ENCODE measurements at regions not wholly inside any gene's neighbourhood (a gene's known extent, or its start where the extent isn't known, plus 50 kb on each side); places are given as distances from the start of the nearest gene placed in this dataset.

DNA sequence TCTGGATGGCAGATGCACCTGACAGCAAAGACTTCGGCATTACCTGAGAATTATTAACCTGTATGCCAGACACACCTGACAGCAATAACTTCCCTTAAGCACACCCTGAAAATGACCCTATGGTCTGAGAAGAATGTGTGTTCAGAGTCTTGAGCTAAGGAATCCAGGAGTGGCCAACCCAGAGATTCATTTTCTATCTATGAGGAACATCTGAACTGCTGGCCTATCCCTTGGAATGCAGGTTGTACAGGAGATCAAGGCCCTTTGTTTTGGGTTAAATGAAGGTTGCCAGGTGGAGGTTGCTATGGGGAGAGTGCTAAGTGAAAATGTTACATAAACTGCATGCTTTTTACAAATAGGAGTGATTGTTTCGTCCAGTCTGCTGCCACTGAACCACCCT lies 200.9 kb upstream of the MEIS1 start:
- H3K4me3 ChIP-seq = no peak overlapping the region
- H3K4me1 ChIP-seq = peaks cover 9% of the 10 kb centered on the region
- DNase-seq (ENCODE audit: low spot score in 2 of 2) = no peak
- no peak for TF ChIP-seq POLR2AphosphoS5 (IDR thresholded peaks at IDR 0.05)
- TF ChIP-seq EP300 (IDR thresholded peaks at IDR 0.05) = no peak
- no peaks in the 10 kb centered on the region for H3K9me3 ChIP-seq
- WGBS = 85% methylated on average over 2 of the region's 2 CpGs
- no peak overlapping the region for H3K27ac ChIP-seq
- no peaks in the 10 kb centered on the region for H3K36me3 ChIP-seq
- no peaks in the 10 kb centered on the region for H3K27me3 ChIP-seq

DNA sequence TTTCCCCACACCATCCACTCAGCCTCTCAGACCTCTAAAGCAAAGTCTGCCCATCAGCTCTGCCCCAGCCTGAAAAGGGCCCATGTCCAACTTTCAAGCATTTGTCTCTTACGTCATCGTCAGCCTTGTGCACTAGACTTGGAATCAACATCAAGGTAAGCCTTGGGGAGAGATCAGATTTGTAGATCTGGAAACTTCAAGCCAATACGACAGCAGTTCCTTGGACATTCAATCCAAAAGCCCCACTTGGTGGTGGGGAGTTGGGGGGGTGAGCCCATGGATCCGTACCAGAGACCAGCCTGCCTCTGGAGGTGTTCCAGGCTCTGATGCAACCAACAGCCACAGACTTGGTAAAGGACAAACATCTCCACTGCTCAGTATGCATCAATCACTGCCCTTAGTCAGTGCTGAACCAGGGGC lies 206.8 kb upstream of the MEIS1 start:
- Histone ChIP-seq H3K27me3 (no peaks in the 10 kb centered on the region), H3K36me3 (no peaks in the 10 kb centered on the region), H3K4me3 (no peak overlapping the region), H3K4me1 (peaks cover 3% of the 10 kb centered on the region), H3K27ac (no peak overlapping the region), H3K9me3 (no peaks in the 10 kb centered on the region)
- no peak for DNase-seq (ENCODE audit: low spot score in 2 of 2)
- WGBS = 30% methylated on average over 3 of the region's 4 CpGs
- TF ChIP-seq, protein P1, sequence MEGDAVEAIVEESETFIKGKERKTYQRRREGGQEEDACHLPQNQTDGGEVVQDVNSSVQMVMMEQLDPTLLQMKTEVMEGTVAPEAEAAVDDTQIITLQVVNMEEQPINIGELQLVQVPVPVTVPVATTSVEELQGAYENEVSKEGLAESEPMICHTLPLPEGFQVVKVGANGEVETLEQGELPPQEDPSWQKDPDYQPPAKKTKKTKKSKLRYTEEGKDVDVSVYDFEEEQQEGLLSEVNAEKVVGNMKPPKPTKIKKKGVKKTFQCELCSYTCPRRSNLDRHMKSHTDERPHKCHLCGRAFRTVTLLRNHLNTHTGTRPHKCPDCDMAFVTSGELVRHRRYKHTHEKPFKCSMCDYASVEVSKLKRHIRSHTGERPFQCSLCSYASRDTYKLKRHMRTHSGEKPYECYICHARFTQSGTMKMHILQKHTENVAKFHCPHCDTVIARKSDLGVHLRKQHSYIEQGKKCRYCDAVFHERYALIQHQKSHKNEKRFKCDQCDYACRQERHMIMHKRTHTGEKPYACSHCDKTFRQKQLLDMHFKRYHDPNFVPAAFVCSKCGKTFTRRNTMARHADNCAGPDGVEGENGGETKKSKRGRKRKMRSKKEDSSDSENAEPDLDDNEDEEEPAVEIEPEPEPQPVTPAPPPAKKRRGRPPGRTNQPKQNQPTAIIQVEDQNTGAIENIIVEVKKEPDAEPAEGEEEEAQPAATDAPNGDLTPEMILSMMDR (IDR thresholded peaks at IDR 0.05) = no peak
- TF ChIP-seq POLR2A (IDR thresholded peaks at IDR 0.05) = no peak
- no peak for TF ChIP-seq EP300 (IDR thresholded peaks at IDR 0.05)
- no peak for TF ChIP-seq POLR2AphosphoS5 (IDR thresholded peaks at IDR 0.05)

DNA sequence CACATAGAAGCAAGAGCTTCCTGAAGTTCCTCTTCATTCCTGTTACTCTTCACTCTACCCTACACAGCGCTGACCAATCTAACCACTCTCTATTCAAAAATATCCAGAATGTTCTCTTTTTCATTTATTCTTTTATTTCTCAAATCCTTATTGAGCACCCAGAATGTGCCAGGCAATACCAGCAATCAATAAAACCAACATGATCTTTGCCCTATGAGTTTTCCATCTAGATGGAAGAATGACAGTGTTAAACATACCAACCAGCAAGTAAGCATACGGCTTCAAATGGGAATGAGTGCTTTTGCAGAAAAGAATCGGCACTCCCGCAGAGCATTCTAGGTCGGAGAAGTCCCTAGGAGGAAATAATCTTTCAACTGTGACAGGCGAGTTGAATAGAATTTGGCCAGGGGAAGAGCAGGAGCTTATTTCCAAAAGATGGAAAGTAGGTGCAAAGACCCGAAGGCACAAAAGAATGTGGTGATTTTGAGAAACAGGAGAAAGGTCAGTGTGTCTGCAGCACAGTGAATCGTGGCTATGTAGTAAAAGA lies 217.8 kb upstream of the MEIS1 start:
- Histone ChIP-seq H3K4me3 (no peak overlapping the region), H3K4me1 (no peaks in the 10 kb centered on the region), H3K36me3 (no peaks in the 10 kb centered on the region), H3K27ac (no peak overlapping the region), H3K9me3 (no peaks in the 10 kb centered on the region), H3K27me3 (no peaks in the 10 kb centered on the region)
- TF ChIP-seq POLR2A (IDR thresholded peaks at IDR 0.05) (no peak), POLR2AphosphoS5 (IDR thresholded peaks at IDR 0.05) (no peak), EP300 (IDR thresholded peaks at IDR 0.05) (no peak)
- TF ChIP-seq, protein P1 (IDR thresholded peaks at IDR 0.05) = no peak
- WGBS = 65% methylated on average over 8 of the region's 8 CpGs
- no peak for DNase-seq (ENCODE audit: low spot score in 2 of 2)

DNA sequence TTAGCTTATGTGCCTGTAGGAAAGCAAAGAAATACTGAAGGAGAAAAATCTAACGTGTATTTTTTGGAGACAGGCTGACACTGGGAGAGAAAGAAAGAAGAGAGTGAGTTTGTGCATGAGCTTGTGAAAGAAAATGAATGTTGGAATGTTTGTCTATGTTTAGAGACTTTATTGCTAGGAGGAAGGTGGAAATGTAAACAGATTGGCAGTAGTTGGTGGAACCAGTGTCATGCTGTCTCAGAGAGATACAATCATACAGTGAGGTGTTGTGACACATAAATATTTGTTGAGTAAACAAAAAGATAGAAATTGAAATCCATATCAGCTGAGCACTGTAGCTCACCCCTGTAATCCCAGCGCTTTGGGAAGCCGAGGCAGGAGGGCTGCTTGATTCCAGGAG lies 222.2 kb upstream of the MEIS1 start:
- H3K27me3 ChIP-seq = no peaks in the 10 kb centered on the region
- no peaks in the 10 kb centered on the region for H3K36me3 ChIP-seq
- WGBS = 76% methylated on average over 3 of the region's 3 CpGs
- H3K4me1 ChIP-seq = no peaks in the 10 kb centered on the region
- DNase-seq (ENCODE audit: low spot score in 2 of 2) = no peak
- H3K27ac ChIP-seq = no peak overlapping the region
- no peak overlapping the region for H3K4me3 ChIP-seq
- TF ChIP-seq, protein P1 (IDR thresholded peaks at IDR 0.05) = no peak
- TF ChIP-seq EP300 (IDR thresholded peaks at IDR 0.05) (no peak), POLR2A (IDR thresholded peaks at IDR 0.05) (no peak), POLR2AphosphoS5 (IDR thresholded peaks at IDR 0.05) (no peak)
- H3K9me3 ChIP-seq = no peaks in the 10 kb centered on the region

DNA sequence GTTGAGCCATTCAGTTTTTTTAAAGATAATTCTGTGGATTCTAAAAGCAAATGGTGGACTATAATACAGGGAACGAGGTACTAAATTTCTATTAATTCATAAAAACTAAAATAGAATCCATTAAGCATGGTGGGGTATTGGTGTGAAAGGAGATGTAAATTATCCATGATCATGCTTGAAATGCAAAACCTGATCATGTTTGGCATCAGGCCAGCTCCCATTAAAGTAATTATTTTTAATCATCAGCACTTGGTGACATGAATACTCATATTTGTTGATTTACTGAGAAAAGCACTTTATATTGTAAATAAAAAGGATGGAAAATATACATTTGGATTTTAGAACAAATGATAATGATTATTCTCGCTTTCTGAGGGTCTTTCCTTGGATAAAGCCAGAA lies 232.3 kb upstream of the MEIS1 start:
- 88% methylated on average over 2 of the region's 2 CpGs for WGBS
- no peak overlapping the region for H3K27ac ChIP-seq
- no peaks in the 10 kb centered on the region for H3K27me3 ChIP-seq
- TF ChIP-seq POLR2AphosphoS5 (IDR thresholded peaks at IDR 0.05) (no peak), POLR2A (IDR thresholded peaks at IDR 0.05) (no peak), EP300 (IDR thresholded peaks at IDR 0.05) (no peak)
- TF ChIP-seq, protein P1 (IDR thresholded peaks at IDR 0.05) = no peak
- no peak overlapping the region for H3K4me3 ChIP-seq
- H3K36me3 ChIP-seq = no peaks in the 10 kb centered on the region
- H3K9me3 ChIP-seq = no peaks in the 10 kb centered on the region
- DNase-seq (ENCODE audit: low spot score in 2 of 2) = no peak
- H3K4me1 ChIP-seq = no peaks in the 10 kb centered on the region

DNA sequence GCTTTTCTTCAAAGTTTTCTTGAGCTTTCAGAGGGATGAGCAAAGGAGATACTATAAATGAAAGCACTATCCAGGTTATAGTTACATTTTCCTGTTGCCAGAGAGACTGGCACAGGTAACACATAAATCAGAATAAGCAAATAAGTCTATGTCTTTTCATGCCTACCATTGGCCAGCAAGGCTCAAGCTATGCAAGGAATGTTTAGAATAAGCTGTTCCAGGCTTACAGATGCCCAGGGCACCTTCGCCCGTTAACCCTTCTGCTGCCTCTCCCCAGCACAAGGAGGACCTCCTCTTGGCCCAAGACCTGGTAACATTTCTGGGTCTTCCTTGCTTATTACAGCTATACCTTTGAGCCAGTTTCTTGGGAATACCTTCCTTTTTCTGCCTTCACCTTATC lies 233.7 kb upstream of the MEIS1 start:
- no peak overlapping the region for H3K27ac ChIP-seq
- H3K36me3 ChIP-seq = no peaks in the 10 kb centered on the region
- 44% methylated on average over 2 of the region's 2 CpGs for WGBS
- H3K27me3 ChIP-seq = no peaks in the 10 kb centered on the region
- TF ChIP-seq, protein P1 (IDR thresholded peaks at IDR 0.05) = no peak
- TF ChIP-seq POLR2AphosphoS5 (IDR thresholded peaks at IDR 0.05) (no peak), POLR2A (IDR thresholded peaks at IDR 0.05) (no peak), EP300 (IDR thresholded peaks at IDR 0.05) (no peak)
- no peaks in the 10 kb centered on the region for H3K9me3 ChIP-seq
- H3K4me1 ChIP-seq = no peaks in the 10 kb centered on the region
- no peak for DNase-seq (ENCODE audit: low spot score in 2 of 2)
- H3K4me3 ChIP-seq = no peak overlapping the region

All from suprapubic skin (tissue), 4 donors.